NCI-H524 (cell line): ENCODE measurements at regions not wholly inside any gene's neighbourhood (a gene's known extent, or its start where the extent isn't known, plus 50 kb on each side); places are given as distances from the start of the nearest gene placed in this dataset.
A peak's percentile ranks its signal among the peaks of the same experiment; 100 is the strongest.

Experiments
- DNase-seq, 2 experiments: peaks; one replicate each; lab custom pipeline; 2025; lab: John Stamatoyannopoulos, UW

DNA sequence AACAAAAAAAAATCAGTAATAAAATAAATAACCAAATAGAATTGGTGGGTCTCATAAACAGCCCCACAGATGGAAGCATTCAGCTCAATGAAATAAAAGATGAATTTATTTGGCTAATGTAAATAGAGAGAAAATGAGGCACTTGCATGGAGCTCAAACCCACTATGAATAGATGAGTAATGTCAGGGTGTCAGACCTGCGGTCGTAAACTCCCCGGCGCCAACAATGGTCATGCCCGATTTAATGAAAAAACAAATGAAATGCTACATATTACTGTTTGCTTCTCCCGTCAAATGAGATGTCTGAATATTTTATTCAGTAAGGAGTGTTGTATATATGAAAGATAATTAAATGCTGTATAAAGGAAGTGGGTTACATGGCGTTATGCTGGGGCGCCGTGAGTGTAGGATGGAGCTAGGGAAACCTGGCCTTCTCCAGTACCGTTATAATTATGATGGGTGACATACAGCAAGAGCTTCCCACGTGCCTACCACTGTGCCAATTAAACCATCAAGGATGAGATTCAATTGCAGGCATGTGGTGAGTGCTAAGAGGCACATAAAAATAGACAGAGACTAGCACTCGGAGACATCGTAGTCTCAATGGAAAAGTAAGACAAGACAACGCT lies 648.1 kb downstream of the BCL11B start:
- no peak for DNase-seq

DNA sequence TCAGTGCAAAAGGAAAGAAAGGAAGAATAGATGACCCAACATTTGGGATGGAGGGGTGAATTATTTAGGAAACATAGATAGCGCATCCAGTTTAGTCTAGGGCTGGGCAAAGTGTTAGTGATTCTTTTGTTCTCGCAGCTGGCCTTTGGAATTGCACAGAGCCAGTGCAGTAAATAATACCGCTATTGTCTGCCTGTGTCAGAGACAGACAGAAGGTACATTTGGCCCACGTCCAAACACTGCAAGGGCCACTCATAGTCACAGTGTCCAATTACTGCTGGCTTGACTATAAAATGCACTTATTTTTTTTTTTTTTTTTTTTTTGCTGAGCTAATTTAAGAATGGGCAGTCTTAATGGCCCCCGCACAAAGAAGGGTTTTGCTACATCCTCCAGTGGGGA lies 638.6 kb downstream of the BCL11B start:
- peak; percentile 97 to 98 for DNase-seq

DNA sequence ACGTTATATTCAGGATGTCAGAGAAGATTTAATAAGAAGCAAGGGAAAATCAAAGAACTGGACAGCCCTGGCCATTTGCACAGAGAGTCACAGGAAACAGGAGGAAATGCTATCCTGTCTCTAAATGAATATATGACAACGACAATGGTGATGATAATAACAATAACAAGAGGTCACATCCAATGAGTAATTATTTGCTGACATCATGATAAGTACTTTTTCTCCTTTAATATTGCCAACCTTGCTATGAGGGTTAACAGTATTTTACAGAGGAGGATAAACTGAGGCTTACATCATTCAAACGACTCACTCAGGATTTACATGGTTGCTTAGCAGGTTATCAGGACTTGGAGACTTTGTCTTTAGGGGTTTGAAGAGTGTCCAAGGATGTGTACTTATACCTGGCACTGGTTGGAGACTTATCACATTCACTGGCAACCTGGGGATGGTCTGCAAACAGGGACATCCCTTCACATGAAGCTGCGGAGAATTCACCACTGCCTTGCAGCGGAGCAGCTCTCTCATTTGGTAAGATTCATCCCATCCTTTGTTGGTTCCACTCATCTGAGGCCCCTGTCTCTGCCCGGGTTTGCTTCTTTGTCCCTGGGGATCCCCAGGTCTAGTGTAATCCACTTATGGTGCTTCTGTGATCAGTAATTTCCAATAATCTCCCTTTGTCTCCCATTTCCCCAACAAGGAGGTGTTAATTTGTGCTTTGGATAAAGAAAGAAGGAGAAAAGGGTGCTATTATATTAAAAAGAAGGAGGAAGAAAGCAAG lies 637.8 kb downstream of the BCL11B start:
- peak; percentile 13 to 75 for DNase-seq

DNA sequence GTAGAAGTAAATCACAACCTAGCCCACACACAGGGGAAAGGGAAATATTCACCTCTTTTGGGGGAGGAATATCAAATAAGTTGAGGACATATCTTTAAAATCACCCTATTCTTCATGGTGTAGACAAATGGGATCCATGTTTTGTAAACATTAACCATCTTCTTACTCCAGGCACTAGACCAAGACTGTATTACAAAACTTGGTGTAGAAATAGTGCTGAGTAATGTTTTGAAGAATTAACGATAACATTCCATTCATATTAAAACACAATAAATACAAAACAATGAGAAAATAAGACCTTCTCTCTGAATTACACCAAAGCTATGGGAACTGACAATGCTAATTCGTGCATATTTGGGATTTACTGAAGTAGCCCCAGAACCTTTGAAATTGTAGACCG lies 633.6 kb downstream of the BCL11B start:
- no peak for DNase-seq

DNA sequence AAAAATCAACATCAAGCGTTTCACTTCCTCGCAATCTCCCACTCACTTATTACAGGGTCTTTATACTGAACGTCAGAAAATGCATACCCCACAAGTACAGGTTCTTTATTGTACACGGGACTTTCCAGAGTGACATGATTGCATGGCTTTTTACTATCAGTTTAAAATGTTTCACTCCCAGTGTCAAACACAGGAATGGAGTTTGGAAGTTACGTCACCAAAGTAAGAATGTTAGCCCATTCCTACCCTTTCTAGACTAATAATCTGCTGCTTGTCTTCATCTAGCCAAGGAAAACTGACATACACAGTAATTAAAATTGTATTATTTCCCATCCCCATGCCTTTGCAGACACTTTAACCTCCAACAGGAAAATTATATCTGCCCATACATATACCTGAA lies 624.2 kb downstream of the BCL11B start:
- DNase-seq = no peak

DNA sequence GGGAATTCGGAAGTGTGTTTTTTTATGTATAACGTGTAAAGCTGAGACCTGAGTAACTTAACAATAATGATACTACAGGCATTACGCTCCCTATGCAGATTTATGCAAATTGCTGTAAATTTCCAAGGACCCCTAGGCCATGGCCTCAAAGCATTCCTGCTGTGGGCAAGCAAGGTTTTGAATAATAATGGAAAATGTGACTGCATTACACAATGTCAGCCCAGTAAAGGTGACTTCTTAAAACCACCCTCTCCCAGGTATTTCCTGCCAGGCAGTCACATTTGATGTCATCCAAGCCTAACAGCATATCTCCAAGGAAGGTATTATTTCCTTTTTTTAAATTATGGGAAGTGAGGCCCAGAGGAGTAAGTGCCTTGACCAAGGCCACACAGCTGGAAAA lies 621.0 kb downstream of the BCL11B start:
- no peak for DNase-seq

DNA sequence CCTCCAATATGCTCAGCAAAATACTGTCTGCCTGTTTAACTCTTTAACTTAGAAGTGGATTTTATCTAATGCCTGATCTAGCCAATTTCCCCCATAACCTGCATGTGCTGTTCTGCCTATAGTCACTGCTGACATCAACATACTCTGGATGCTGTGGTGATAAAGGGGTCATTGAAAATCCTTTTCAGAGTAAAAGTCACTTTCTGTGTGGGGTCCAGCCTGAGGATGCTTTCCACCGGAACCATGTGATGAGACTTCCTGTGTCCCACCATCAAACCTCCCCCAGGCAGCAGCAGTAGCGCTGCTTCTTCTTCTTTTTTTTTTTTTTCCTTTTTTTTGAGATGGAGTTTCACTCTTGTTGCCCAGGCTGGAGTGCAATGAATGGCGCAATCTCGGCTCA lies 607.0 kb downstream of the BCL11B start:
- DNase-seq = no peak

DNA sequence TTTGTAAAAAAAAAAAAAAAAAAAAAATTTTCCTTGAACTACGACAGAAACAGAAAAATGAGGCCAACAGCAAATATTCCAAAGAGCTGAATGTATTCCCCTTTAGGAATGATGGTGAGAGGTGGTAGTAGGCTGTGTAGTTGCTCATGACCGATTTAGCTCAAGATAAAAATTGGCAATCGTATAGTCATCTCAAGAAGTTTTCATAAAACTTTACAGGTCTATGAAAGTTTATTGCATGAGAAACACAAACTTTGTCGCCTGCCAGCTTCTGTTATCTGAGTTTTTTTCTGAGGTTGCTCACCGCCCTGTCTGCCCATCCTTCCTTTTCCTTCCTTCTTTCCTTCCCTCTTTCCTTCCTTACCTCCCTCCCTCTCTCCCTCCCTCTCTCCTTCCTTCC lies 605.5 kb downstream of the BCL11B start:
- DNase-seq = no peak

DNA sequence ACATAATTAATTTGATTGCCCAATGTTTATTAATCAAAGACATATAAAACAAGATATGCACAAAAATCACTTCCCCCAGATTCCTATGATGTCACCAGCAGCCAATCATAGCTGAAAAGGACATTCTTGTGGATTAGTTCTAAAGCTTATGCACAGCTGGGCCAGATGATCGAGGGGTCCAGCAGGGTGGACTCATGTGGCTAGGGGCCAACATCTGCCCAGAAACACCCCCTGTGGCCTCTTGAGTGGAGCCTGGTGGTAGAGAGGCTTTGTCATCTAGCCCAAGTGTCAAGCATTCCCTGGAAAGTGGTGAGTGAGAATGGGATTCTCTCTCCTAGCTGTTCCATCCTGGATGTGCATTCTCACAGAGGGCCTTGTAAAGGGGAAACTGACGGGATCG lies 590.0 kb downstream of the BCL11B start:
- no peak for DNase-seq

DNA sequence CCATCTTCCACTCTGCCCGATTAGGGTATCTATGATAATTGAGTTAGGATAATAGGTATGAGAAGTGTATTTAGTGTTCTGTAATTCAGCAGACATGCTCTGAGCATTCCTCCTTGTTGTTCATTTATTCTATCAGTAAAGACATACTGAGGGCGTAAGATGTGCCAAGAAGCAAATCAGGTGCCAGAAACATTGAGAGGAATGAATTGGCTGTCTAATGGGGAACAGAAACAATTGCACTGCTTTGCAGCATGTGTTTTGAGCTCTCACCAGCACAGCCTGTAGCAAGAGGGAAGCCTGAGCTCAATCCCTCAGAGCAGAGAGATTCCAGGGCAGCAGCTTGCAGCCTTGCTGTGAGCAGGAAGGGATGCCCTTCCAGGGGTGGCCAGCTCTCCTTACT lies 589.3 kb downstream of the BCL11B start:
- no peak for DNase-seq

DNA sequence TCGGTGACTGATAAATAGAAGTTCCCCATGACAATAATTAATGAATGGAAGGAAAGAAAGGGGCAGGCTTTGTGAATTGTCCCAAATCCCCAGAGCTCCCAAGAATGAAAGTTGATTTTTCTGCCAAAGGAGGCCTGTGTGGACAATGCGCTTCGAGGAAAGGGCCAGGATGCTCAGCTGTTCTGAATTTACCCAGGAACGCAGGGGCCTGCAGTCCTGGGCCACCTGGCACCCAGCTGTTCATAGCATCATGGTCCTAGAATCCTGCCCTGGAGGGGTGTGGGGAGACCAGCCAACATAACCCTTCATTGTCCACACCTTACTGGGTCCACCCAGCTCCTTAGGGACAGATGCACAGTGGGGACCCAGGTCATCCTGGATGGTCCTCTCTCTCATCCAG lies 587.5 kb downstream of the BCL11B start:
- DNase-seq = no peak

DNA sequence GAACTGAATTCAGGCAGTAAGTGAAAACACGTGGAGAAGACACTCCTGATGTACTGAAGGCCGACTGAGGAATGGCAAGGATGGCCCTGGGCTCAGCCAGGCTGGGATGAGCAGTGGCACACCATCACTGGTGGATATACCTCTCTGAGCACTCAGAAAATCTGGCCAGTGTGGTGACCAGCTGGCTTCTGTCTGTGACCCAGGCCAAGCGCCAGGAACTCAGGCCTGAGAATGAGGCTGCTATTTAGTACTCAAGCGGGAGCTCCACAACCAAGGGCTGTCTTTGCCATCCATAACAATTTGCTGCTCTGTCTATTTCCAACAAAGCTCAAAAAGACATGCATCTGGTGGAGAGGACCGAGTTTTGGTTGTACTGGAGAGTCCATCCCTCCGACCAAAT lies 586.3 kb downstream of the BCL11B start:
- no peak for DNase-seq

DNA sequence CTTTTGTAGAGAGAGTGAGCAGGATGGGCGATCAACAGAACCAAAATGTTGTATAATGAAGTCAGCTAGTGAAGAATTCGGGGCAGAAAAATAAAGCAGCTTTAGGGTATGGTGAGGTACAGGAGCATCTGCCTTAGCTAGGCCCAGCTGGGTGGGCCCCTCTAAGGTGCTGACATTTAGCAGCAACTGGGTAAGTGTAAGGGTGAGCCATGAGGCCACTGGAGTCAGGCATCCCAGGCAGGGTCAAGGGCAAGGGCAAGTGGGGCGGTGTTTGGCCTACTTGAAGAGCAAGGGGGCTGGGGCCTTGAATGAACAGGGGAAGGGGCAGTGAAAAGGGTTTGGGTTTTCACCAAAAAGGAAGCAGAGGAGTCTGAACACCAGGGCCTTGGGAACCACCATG lies 583.6 kb downstream of the BCL11B start:
- DNase-seq = no peak

DNA sequence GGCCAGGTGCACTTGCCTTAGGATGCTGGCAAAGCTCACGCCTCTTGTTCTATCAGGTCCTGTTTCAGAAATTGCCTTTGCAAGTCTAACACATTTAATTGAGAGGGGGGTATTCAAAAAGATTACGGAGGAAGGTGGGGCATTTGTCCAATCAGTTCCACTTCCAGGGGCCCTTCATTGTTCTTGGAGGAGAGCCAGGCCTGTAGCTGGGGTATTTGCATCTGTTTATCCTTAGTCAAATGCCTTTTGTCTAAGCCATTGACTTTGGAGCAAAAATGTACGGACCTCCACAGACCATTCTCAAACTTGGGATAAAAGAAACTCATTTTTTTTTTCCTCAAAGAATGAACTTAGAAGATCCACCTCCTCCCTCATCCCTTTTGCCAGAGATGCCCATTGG lies 582.0 kb downstream of the BCL11B start:
- DNase-seq = peak in 1 of 2 experiments; percentile 19

DNA sequence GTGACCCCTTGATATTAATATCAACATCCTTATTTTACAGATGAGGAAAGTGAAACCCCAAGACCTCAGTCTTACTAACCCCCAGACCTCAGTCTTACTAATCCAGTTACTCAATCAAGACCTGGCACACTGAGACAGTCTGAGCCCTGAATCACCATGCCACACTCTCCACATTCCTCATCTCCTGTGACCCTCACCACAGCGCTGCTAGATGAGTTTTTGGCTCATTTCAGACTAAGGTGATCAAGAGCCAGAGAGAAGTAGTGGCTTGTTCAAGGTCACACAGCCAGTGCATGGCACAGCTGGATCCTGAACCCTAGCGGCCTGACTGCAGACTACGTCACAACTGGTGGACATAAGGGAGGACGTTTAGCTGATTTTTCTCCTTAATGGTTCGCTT lies 579.2 kb downstream of the BCL11B start:
- DNase-seq = no peak

DNA sequence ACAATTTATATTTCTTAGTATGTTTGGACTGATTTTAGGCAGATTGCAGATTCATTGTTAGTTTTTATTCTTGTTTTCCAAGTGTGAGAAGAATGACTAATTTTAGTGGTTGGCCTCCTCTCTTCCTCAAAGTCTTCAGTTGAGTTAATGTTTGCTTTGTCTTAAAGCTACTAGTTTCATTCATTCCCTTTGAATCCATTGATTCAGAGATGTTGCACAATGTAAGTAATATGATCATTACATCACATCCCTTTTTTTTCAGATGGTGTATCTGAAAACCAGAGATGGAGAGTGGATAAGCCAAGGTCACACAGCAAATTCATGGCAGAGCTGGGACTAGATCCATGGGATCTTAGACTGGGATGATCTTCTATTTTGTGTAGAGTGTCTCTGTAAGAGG lies 577.5 kb downstream of the BCL11B start:
- no peak for DNase-seq

DNA sequence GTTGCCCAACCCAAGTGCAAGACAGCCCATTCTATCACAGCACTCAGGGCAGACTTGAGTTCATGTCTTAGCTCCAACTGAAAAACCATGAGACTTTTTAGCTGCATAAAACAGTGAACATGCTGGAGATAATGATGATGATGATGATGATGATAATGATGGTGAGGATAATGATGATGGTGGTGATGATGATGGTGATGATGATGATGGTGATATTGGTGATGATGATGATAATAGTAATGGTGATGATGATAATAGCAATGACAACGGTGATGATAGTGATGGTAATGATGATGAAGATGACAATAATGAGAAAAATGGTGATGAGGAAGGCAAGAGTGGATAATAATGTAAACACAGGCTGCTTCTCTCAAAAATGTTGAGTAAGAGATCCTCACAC lies 576.2 kb downstream of the BCL11B start:
- DNase-seq = no peak

DNA sequence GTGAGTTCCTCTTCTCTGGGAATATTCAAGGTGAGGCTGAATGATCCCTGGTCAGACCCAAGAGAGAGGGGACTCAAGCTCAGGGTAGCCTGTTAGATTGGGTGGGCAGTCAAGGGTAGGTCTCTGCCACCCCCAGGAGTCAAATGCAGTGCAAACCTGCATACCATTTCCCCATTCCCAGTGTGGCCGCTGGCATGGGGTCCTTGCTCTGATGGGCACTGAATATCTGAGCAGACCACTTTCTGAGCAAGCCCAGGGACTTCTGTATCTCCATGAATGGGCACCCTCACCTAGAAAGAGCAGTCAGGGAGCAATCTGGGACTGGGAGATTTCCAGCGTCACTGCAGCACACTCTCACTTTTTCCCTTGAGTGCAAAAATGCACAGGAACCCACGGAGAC lies 573.7 kb downstream of the BCL11B start:
- DNase-seq = no peak

DNA sequence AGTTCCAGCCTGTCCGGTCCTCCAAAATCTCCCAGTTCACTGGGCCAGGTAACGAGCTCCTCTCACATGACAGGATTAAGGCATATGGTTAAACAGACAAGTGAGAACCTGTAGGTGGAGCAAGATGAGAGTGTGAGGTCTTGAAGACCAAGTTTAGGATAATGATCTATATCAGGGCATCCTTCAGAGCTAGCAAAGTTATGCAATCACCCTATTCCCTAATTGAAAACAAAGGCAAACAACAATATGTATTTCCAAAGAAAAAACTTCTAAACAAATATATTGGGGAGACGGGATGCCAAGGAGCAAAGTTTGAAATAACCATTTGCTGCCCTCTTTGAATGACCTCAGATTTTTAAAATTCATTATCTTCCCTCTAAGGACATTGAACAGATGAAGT lies 571.2 kb downstream of the BCL11B start:
- peak in 1 of 2 experiments; percentile 35 for DNase-seq

DNA sequence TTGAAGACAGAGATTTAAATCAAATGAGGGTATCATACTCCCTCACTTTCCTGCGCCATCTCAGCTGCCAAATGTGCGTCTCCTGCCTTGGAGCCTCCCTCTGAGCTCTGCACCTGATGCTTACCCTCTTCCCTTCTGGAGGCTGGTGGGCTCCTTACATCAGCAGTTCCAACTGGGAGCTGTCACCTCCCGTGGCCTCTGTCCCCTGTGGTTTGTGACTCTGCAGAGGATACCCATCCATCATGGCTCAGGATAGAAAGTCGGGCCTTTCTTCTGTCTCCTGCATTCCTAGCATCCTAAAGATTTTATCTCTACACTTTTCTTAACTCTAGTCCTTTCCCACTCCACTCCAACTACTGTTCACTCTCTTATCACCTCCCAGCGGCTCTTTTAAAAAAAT lies 570.6 kb downstream of the BCL11B start:
- DNase-seq = no peak

DNA sequence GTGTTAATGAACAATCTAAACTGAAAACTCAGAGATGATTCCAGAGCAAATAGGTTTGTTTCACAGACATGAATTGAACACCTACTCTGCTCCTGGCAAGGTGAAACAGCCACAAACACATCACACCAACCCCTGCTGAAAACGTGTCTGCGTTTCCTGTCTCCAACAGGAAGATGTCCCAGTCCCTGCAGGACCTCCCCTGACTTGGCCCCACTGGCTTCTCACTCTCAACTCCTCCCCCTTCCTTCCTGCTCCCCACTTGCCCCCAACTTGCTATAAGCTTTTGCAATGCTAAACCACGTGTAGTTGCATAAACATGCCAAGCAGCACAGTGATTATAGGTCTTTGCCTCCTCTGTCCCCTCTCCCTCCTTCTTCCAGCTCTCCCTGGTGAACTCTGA lies 567.6 kb downstream of the BCL11B start:
- DNase-seq = no peak

DNA sequence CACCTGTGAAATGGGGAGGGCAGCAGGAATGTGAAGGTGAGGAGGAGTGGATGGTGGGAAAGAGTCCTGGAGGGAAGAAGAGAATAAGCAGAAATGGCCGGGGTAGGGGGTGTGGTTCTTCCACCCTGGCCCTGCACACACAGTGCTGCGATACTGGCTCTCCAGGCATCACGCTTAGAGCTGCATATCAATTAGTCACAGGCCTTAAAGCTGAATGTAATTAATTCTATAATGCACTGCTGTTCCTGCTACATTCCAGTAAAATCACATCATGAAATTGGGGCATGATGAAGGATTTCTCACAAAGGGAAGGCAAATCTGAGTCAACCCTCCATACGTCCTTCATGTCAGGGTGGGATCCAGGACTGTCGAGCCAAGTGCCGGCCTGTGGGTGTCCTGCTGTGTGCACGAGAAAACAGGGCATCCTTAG lies 566.1 kb downstream of the BCL11B start:
- DNase-seq = no peak

DNA sequence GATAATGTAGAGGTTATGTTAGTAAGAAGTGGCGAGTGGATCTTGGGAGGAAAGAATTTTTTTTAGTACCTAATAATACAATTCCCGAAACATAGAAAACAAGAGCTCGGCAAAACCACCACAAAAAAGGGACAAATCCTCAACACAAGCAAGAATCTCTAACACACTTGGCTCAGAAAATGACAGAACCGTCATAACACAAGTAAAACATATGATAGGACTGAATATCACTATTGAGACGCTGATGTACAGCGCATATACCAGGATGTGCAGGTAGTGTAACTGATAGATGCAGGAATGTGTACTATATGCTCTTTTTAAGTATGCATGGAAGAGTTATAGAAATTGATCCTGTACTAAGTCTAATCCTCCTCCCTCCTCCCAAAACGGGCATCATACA lies 564.5 kb downstream of the BCL11B start:
- no peak for DNase-seq

DNA sequence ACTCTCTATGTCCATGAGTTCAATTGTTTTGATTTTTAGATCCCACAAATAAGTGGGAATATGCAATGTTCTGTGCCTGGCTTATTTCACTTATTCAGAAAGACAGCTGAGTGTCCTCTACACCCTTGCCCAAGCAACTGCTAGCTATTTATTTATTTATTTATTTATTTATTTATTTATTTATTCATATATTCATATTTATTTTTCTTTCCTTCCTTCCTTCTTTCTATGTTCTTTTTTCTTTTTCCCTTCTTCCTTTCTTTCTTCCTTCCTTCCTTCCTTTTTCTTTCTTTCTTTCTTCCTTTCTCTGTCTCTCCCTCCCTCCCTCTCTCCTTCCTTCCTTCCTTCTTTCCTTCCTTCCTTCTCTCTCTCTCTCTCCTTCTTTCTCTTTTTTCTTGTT lies 563.4 kb downstream of the BCL11B start:
- DNase-seq = no peak
